ENCODE measurements at regions not wholly inside any gene's neighbourhood (a gene's known extent, or its start where the extent isn't known, plus 50 kb on each side); places are given as distances from the start of the nearest gene placed in this dataset.
"Not testable (repeated sequence)": the region's sequence is repeated elsewhere in the genome, so short reads cannot be mapped to it uniquely, and the experiment has no call there.

GRCh38 chrX:47746446-47746845, 87.5 kb upstream of the UXT start:
- Histone ChIP-seq H3K27ac (ENCODE audit: low read depth in 1 of 3, low read length in 2 of 3) (no peak overlapping the region), H3K4me3 (ENCODE audit: low read depth in 1 of 3, low read length in 3 of 3) (no peak overlapping the region), H3K27me3 (ENCODE audit: control insufficient read depth in 3 of 3, insufficient read depth in 3 of 3, low read length in 3 of 3) (no peaks in the 10 kb centered on the region), H3K9me3 (ENCODE audit: control insufficient read depth in 2 of 2, insufficient read depth in 1 of 2, low read depth in 1 of 2, low read length in 1 of 2) (no peaks in the 10 kb centered on the region), H3K4me1 (ENCODE audit: control insufficient read depth in 3 of 3, insufficient read depth in 2 of 3, low read depth in 1 of 3, low read length in 2 of 3) (no peaks in the 10 kb centered on the region), H3K36me3 (ENCODE audit: control insufficient read depth in 3 of 3, insufficient read depth in 2 of 3, low read depth in 1 of 3, low read length in 3 of 3) (no peaks in the 10 kb centered on the region)
- DNase-seq (no peak), FAIRE-seq (no peak)
- 54 to 80% (median 61%) methylated on average over 3 of the region's 3 CpGs for WGBS, 3 donors

GRCh38 chrX:47745416-47745815, 86.4 kb upstream of the UXT start:
- Histone ChIP-seq H3K4me1 (ENCODE audit: control insufficient read depth in 3 of 3, insufficient read depth in 2 of 3, low read depth in 1 of 3, low read length in 2 of 3) (no peaks in the 10 kb centered on the region), H3K27ac (ENCODE audit: low read depth in 1 of 3, low read length in 2 of 3) (no peak overlapping the region), H3K27me3 (ENCODE audit: control insufficient read depth in 3 of 3, insufficient read depth in 3 of 3, low read length in 3 of 3) (no peaks in the 10 kb centered on the region), H3K9me3 (ENCODE audit: control insufficient read depth in 2 of 2, insufficient read depth in 1 of 2, low read depth in 1 of 2, low read length in 1 of 2) (no peaks in the 10 kb centered on the region), H3K4me3 (ENCODE audit: low read depth in 1 of 3, low read length in 3 of 3) (no peak overlapping the region), H3K36me3 (ENCODE audit: control insufficient read depth in 3 of 3, insufficient read depth in 2 of 3, low read depth in 1 of 3, low read length in 3 of 3) (no peaks in the 10 kb centered on the region)
- FAIRE-seq (no peak), DNase-seq (peak in 1 of 2 donors; percentile 17)
- WGBS, 3 donors: 44 to 75% (median 65%) methylated on average over 1 of the region's 1 CpG

- Histone ChIP-seq H3K36me3 (ENCODE audit: control insufficient read depth in 3 of 3, insufficient read depth in 2 of 3, low read depth in 1 of 3, low read length in 3 of 3) (no peaks in the 10 kb centered on the region), H3K4me3 (ENCODE audit: low read depth in 1 of 3, low read length in 3 of 3) (no peak overlapping the region), H3K27ac (ENCODE audit: low read depth in 1 of 3, low read length in 2 of 3) (no peak overlapping the region), H3K4me1 (ENCODE audit: control insufficient read depth in 3 of 3, insufficient read depth in 2 of 3, low read depth in 1 of 3, low read length in 2 of 3) (no peaks in the 10 kb centered on the region), H3K27me3 (ENCODE audit: control insufficient read depth in 3 of 3, insufficient read depth in 3 of 3, low read length in 3 of 3) (no peaks in the 10 kb centered on the region), H3K9me3 (ENCODE audit: control insufficient read depth in 2 of 2, insufficient read depth in 1 of 2, low read depth in 1 of 2, low read length in 1 of 2) (no peaks in the 10 kb centered on the region)
- DNase-seq (no peak), FAIRE-seq (no peak)
- 56 to 68% (median 64%) methylated on average over 2 of the region's 2 CpGs for WGBS, 3 donors
Observed at GRCh38 chrX:47743504-47743903, 84.5 kb upstream of the UXT start.

- H3K4me1 ChIP-seq (ENCODE audit: control insufficient read depth in 3 of 3, insufficient read depth in 2 of 3, low read depth in 1 of 3, low read length in 2 of 3); FAIRE-seq; H3K9me3 ChIP-seq (ENCODE audit: control insufficient read depth in 2 of 2, insufficient read depth in 1 of 2, low read depth in 1 of 2, low read length in 1 of 2); H3K4me3 ChIP-seq (ENCODE audit: low read depth in 1 of 3, low read length in 3 of 3); H3K27me3 ChIP-seq (ENCODE audit: control insufficient read depth in 3 of 3, insufficient read depth in 3 of 3, low read length in 3 of 3); DNase-seq; H3K27ac ChIP-seq (ENCODE audit: low read depth in 1 of 3, low read length in 2 of 3); H3K36me3 ChIP-seq (ENCODE audit: control insufficient read depth in 3 of 3, insufficient read depth in 2 of 3, low read depth in 1 of 3, low read length in 3 of 3): not testable (repeated sequence)
- 90 to 94% (median 92%) methylated on average over 3 of the region's 3 CpGs for WGBS, 3 donors
Observed at GRCh38 chrX:47738870-47739269, 79.9 kb upstream of the UXT start.

- peaks cover 2 to 4% of the 10 kb centered on the region in 2 donors for H3K9me3 ChIP-seq (ENCODE audit: control insufficient read depth in 2 of 2, insufficient read depth in 1 of 2, low read depth in 1 of 2, low read length in 1 of 2)
- H3K27me3 ChIP-seq (ENCODE audit: control insufficient read depth in 3 of 3, insufficient read depth in 3 of 3, low read length in 3 of 3): no peaks in the 10 kb centered on the region
- no peaks in the 10 kb centered on the region for H3K4me1 ChIP-seq (ENCODE audit: control insufficient read depth in 3 of 3, insufficient read depth in 2 of 3, low read depth in 1 of 3, low read length in 2 of 3)
- no peaks in the 10 kb centered on the region for H3K36me3 ChIP-seq (ENCODE audit: control insufficient read depth in 3 of 3, insufficient read depth in 2 of 3, low read depth in 1 of 3, low read length in 3 of 3)
- FAIRE-seq (no peak), DNase-seq (peak; percentile 3 to 16)
- 73 to 88% (median 81%) methylated on average over 8 to 9 of the region's 9 CpGs for WGBS, 3 donors
- H3K27ac ChIP-seq (ENCODE audit: low read depth in 1 of 3, low read length in 2 of 3): no peak overlapping the region
- H3K4me3 ChIP-seq (ENCODE audit: low read depth in 1 of 3, low read length in 3 of 3): no peak overlapping the region
Observed at GRCh38 chrX:47723689-47724088, 64.7 kb upstream of the UXT start.

- 55 to 78% (median 64%) methylated on average over 5 of the region's 5 CpGs for WGBS, 3 donors
- Histone ChIP-seq H3K27ac (ENCODE audit: low read depth in 1 of 3, low read length in 2 of 3) (no peak overlapping the region), H3K36me3 (ENCODE audit: control insufficient read depth in 3 of 3, insufficient read depth in 2 of 3, low read depth in 1 of 3, low read length in 3 of 3) (no peaks in the 10 kb centered on the region), H3K9me3 (ENCODE audit: control insufficient read depth in 2 of 2, insufficient read depth in 1 of 2, low read depth in 1 of 2, low read length in 1 of 2) (peaks cover 2 to 4% of the 10 kb centered on the region in 2 donors), H3K4me3 (ENCODE audit: low read depth in 1 of 3, low read length in 3 of 3) (no peak overlapping the region), H3K4me1 (ENCODE audit: control insufficient read depth in 3 of 3, insufficient read depth in 2 of 3, low read depth in 1 of 3, low read length in 2 of 3) (no peaks in the 10 kb centered on the region), H3K27me3 (ENCODE audit: control insufficient read depth in 3 of 3, insufficient read depth in 3 of 3, low read length in 3 of 3) (no peaks in the 10 kb centered on the region)
- DNase-seq: no peak
- FAIRE-seq: no peak
Observed at GRCh38 chrX:47723083-47723482, 64.1 kb upstream of the UXT start.

- H3K4me3 ChIP-seq (ENCODE audit: low read depth in 1 of 3, low read length in 3 of 3): no peak overlapping the region
- no peaks in the 10 kb centered on the region for H3K4me1 ChIP-seq (ENCODE audit: control insufficient read depth in 3 of 3, insufficient read depth in 2 of 3, low read depth in 1 of 3, low read length in 2 of 3)
- FAIRE-seq (no peak), DNase-seq (no peak)
- WGBS, 3 donors: 71 to 88% (median 79%) methylated on average over 2 to 3 of the region's 3 CpGs
- no peaks in the 10 kb centered on the region for H3K36me3 ChIP-seq (ENCODE audit: control insufficient read depth in 3 of 3, insufficient read depth in 2 of 3, low read depth in 1 of 3, low read length in 3 of 3)
- no peaks in the 10 kb centered on the region for H3K27me3 ChIP-seq (ENCODE audit: control insufficient read depth in 3 of 3, insufficient read depth in 3 of 3, low read length in 3 of 3)
- no peak overlapping the region for H3K27ac ChIP-seq (ENCODE audit: low read depth in 1 of 3, low read length in 2 of 3)
- H3K9me3 ChIP-seq (ENCODE audit: control insufficient read depth in 2 of 2, insufficient read depth in 1 of 2, low read depth in 1 of 2, low read length in 1 of 2): peaks cover 2 to 4% of the 10 kb centered on the region in 2 donors
Observed at GRCh38 chrX:47722260-47722659, 63.3 kb upstream of the UXT start.

GRCh38 chrX:47715078-47715477, 56.1 kb upstream of the UXT start:
- 42 to 61% (median 52%) methylated on average over 2 to 3 of the region's 3 CpGs for WGBS, 3 donors
- not testable (repeated sequence) for H3K27me3 ChIP-seq (ENCODE audit: control insufficient read depth in 3 of 3, insufficient read depth in 3 of 3, low read length in 3 of 3); DNase-seq; FAIRE-seq; H3K27ac ChIP-seq (ENCODE audit: low read depth in 1 of 3, low read length in 2 of 3); H3K4me3 ChIP-seq (ENCODE audit: low read depth in 1 of 3, low read length in 3 of 3); H3K36me3 ChIP-seq (ENCODE audit: control insufficient read depth in 3 of 3, insufficient read depth in 2 of 3, low read depth in 1 of 3, low read length in 3 of 3); H3K9me3 ChIP-seq (ENCODE audit: control insufficient read depth in 2 of 2, insufficient read depth in 1 of 2, low read depth in 1 of 2, low read length in 1 of 2); H3K4me1 ChIP-seq (ENCODE audit: control insufficient read depth in 3 of 3, insufficient read depth in 2 of 3, low read depth in 1 of 3, low read length in 2 of 3)

GRCh38 chrX:47712675-47713074, 53.7 kb upstream of the UXT start:
- H3K36me3 ChIP-seq (ENCODE audit: control insufficient read depth in 3 of 3, insufficient read depth in 2 of 3, low read depth in 1 of 3, low read length in 3 of 3); H3K27ac ChIP-seq (ENCODE audit: low read depth in 1 of 3, low read length in 2 of 3); H3K9me3 ChIP-seq (ENCODE audit: control insufficient read depth in 2 of 2, insufficient read depth in 1 of 2, low read depth in 1 of 2, low read length in 1 of 2); H3K4me1 ChIP-seq (ENCODE audit: control insufficient read depth in 3 of 3, insufficient read depth in 2 of 3, low read depth in 1 of 3, low read length in 2 of 3); FAIRE-seq; H3K27me3 ChIP-seq (ENCODE audit: control insufficient read depth in 3 of 3, insufficient read depth in 3 of 3, low read length in 3 of 3); H3K4me3 ChIP-seq (ENCODE audit: low read depth in 1 of 3, low read length in 3 of 3): not testable (repeated sequence)
- peak; percentile 0 to 3 for DNase-seq
- 0 to 40% (median 28%) methylated on average over 3 to 4 of the region's 4 CpGs for WGBS, 3 donors

All from small intestine (tissue), 7 donors.